DMS53 treated with DMSO at 0.1 percent for 48 hours (cell line): ENCODE measurements at regions not wholly inside any gene's neighbourhood (a gene's known extent, or its start where the extent isn't known, plus 50 kb on each side); places are given as distances from the start of the nearest gene placed in this dataset.
"Not testable (repeated sequence)": the region's sequence is repeated elsewhere in the genome, so short reads cannot be mapped to it uniquely, and the experiment has no call there.

Experiments
- DNase-seq: peaks from one replicate; lab custom pipeline; 2025; ENCODE audit not compliant: unreplicated experiment; lab: John Stamatoyannopoulos, UW

- DNase-seq: no peak
Observed at GRCh38 chr3:162702768-162703385, 1206.3 kb downstream of the OTOL1 start.

GRCh38 chr3:162704238-162704637, 1207.6 kb downstream of the OTOL1 start:
- no peak for DNase-seq

- DNase-seq: no peak
Observed at GRCh38 chr3:162704799-162705385, 1208.3 kb downstream of the OTOL1 start.

- DNase-seq: not testable (repeated sequence)
Observed at GRCh38 chr3:162708394-162708793, 1211.8 kb downstream of the OTOL1 start.

GRCh38 chr3:162708942-162709706, 1212.5 kb downstream of the OTOL1 start:
- not testable (repeated sequence) for DNase-seq

GRCh38 chr3:162710332-162711112, 1213.9 kb downstream of the OTOL1 start:
- no peak for DNase-seq

GRCh38 chr3:162717074-162717473, 1220.5 kb downstream of the OTOL1 start:
- not testable (repeated sequence) for DNase-seq

GRCh38 chr3:162718697-162719096, 1222.1 kb downstream of the OTOL1 start:
- DNase-seq: no peak

GRCh38 chr3:162719684-162720341, 1223.2 kb downstream of the OTOL1 start:
- no peak for DNase-seq

- DNase-seq: no peak
Observed at GRCh38 chr3:162721736-162722135, 1225.1 kb downstream of the OTOL1 start.

- no peak for DNase-seq
Observed at GRCh38 chr3:162722337-162722736, 1225.7 kb downstream of the OTOL1 start.

- not testable (repeated sequence) for DNase-seq
Observed at GRCh38 chr3:162722796-162723195, 1226.2 kb downstream of the OTOL1 start.

GRCh38 chr3:162729686-162730085, 1233.1 kb downstream of the OTOL1 start:
- DNase-seq: no peak

- not testable (repeated sequence) for DNase-seq
Observed at GRCh38 chr3:162731961-162732360, 1235.4 kb downstream of the OTOL1 start.

- DNase-seq: peak; percentile 4
Observed at GRCh38 chr3:162738784-162739183, 1242.2 kb downstream of the OTOL1 start.

GRCh38 chr3:162740941-162741596, 1244.5 kb downstream of the OTOL1 start:
- DNase-seq: no peak

GRCh38 chr3:162742159-162742717, 1245.6 kb downstream of the OTOL1 start:
- DNase-seq: no peak

GRCh38 chr3:162743091-162743490, 1246.5 kb downstream of the OTOL1 start:
- no peak for DNase-seq

- no peak for DNase-seq
Observed at GRCh38 chr3:162760789-162761188, 1264.2 kb downstream of the OTOL1 start.
